ENCODE measurements at regions not wholly inside any gene's neighbourhood (a gene's known extent, or its start where the extent isn't known, plus 50 kb on each side); places are given as distances from the start of the nearest gene placed in this dataset.

GRCh38 chr14:105912641-105913180 is 386.3 kb downstream of the TMEM121 start:
- no peak for TF ChIP-seq CTCF (conservative IDR thresholded peaks at IDR 0.05; ENCODE audit: low read depth, low read length)
- no peak for TF ChIP-seq EZH2 (IDR thresholded peaks at IDR 0.05; ENCODE audit: borderline replicate concordance, low read depth, low read length, poor library complexity, severe bottlenecking)
